Ascending aorta (tissue), 2 donors: ENCODE measurements at regions not wholly inside any gene's neighbourhood (a gene's known extent, or its start where the extent isn't known, plus 50 kb on each side); places are given as distances from the start of the nearest gene placed in this dataset.

Experiments
- DNase-seq, 2 donors: peaks; one replicate each; pipeline ENCODE4 v3.0.0-alpha.2; 2019; ENCODE audit warnings: low spot score in 2 of 2
- H3K27ac ChIP-seq, 2 donors: fragments of 200-600 bp; sonication (generic); one replicate each; pipeline ENCODE4 v1.5.1; 2016 to 2017; ENCODE audit warnings: mild to moderate bottlenecking in 1 of 2
- H3K27me3 ChIP-seq: fragments of 200-600 bp; sonication (generic); one replicate; pipeline ENCODE4 v1.5.1; 2017
- H3K36me3 ChIP-seq, 2 donors: fragments of 200-600 bp; sonication (generic); one replicate each; pipeline ENCODE4 v1.5.1; 2016
- H3K4me1 ChIP-seq, 2 donors: fragments of 200-600 bp; sonication (generic); one replicate each; pipeline ENCODE4 v1.5.1; 2016 to 2017; ENCODE audit warnings: mild to moderate bottlenecking in 1 of 2
- H3K4me3 ChIP-seq, 2 donors: fragments of 200-600 bp; sonication (generic); one replicate each; pipeline ENCODE4 v1.5.1; 2016 to 2017; ENCODE audit warnings: mild to moderate bottlenecking in 1 of 2
- H3K9me3 ChIP-seq, 2 donors: fragments of 200-600 bp; sonication (generic); one replicate each; pipeline ENCODE4 v1.5.1; 2016
- CTCF ChIP-seq, 3 experiments: fragments of 200-600 bp in 2 of 3; fragments of 450-650 bp in 1 of 3; sonication (generic) in 2 of 3; IDR thresholded peaks; one replicate each; pipeline ENCODE4 v1.5.1; 2016 to 2019; ENCODE audit warnings: antibody characterized with exemption in 3 of 3, mild to moderate bottlenecking in 1 of 3, moderate library complexity in 1 of 3
- intact Hi-C: fragments of 100-400 bp; cut with DNase I; formaldehyde crosslinking; loops from one replicate; pipeline ENCODE4 v1.15.1; 2023

- H3K4me1 ChIP-seq: peaks cover 6 to 24% of the 10 kb centered on the region in 2 donors
- DNase-seq: no peak
- H3K4me3 ChIP-seq: no peak overlapping the region
- H3K27me3 ChIP-seq: no peaks in the 10 kb centered on the region
- TF ChIP-seq CTCF (IDR thresholded peaks at IDR 0.05): no peak
- H3K36me3 ChIP-seq: no peaks in the 10 kb centered on the region
- intact Hi-C loops: loop anchor here (5.0 to 10.0 kb wide), 6 partner anchors 227 to 938 kb away; partner anchors contain the start of gene RPS24
- no peak overlapping the region for H3K27ac ChIP-seq
- H3K9me3 ChIP-seq: no peaks in the 10 kb centered on the region
Observed at GRCh38 chr10:78970261-78970660, 98.5 kb upstream of the ZMIZ1 start.

- H3K4me1 ChIP-seq: peaks cover 6 to 22% of the 10 kb centered on the region in 2 donors
- intact Hi-C loops: loop anchor here (5.0 to 10.0 kb wide), 6 partner anchors 226 to 939 kb away; partner anchors contain the start of gene RPS24
- H3K27ac ChIP-seq: peak overlapping the region; percentile 95 to 98
- no peak for DNase-seq
- no peak for TF ChIP-seq CTCF (IDR thresholded peaks at IDR 0.05)
- no peaks in the 10 kb centered on the region for H3K36me3 ChIP-seq
- H3K4me3 ChIP-seq: no peak overlapping the region
- H3K27me3 ChIP-seq: no peaks in the 10 kb centered on the region
- H3K9me3 ChIP-seq: no peaks in the 10 kb centered on the region
Observed at GRCh38 chr10:78971094-78971682, 97.6 kb upstream of the ZMIZ1 start.

GRCh38 chr10:78972160-78972946 lies 96.4 kb upstream of the ZMIZ1 start:
- H3K36me3 ChIP-seq: no peaks in the 10 kb centered on the region
- peak overlapping the region; percentile 95 to 98 for H3K27ac ChIP-seq
- peak; percentile 86 to 92 for DNase-seq
- no peaks in the 10 kb centered on the region for H3K9me3 ChIP-seq
- intact Hi-C loops: loop anchor here (5.0 to 10.0 kb wide), 6 partner anchors 225 to 940 kb away; partner anchors contain the start of gene RPS24
- no peaks in the 10 kb centered on the region for H3K27me3 ChIP-seq
- no peak for TF ChIP-seq CTCF (IDR thresholded peaks at IDR 0.05)
- H3K4me3 ChIP-seq: peak overlapping the region in 1 of 2 donors; percentile 64
- H3K4me1 ChIP-seq: peaks cover 6 to 22% of the 10 kb centered on the region in 2 donors

GRCh38 chr10:78972947-78973900 lies 95.5 kb upstream of the ZMIZ1 start:
- Histone ChIP-seq H3K27ac (peak overlapping the region; percentile 95 to 98), H3K9me3 (no peaks in the 10 kb centered on the region), H3K27me3 (no peaks in the 10 kb centered on the region), H3K4me1 (peaks cover 6 to 22% of the 10 kb centered on the region in 2 donors), H3K4me3 (peak overlapping the region; percentile 64 to 67), H3K36me3 (no peaks in the 10 kb centered on the region)
- DNase-seq: peak; percentile 49 to 90
- intact Hi-C loops: loop anchor here (1.0 to 10.0 kb wide), 7 partner anchors 95 to 941 kb away; partner anchors contain the start of genes RPS24 and ZMIZ1
- no peak for TF ChIP-seq CTCF (IDR thresholded peaks at IDR 0.05)
